Prostate gland (tissue), 2 donors: ENCODE measurements at regions not wholly inside any gene's neighbourhood (a gene's known extent, or its start where the extent isn't known, plus 50 kb on each side); places are given as distances from the start of the nearest gene placed in this dataset.

ENCODE experiments used
- DNase-seq: peaks from one replicate; pipeline ENCODE4 v3.0.0-alpha.2; 2019; ENCODE audit warnings: low spot score
- H3K27ac ChIP-seq, 2 donors: fragments of 200-600 bp; sonication (generic); 2 replicates each; pipeline ENCODE4 v1.5.1; 2017 to 2019
- H3K27me3 ChIP-seq: fragments of 200-600 bp; sonication (generic); replicated peaks from 2 replicates; pipeline ENCODE4 v1.5.1; 2019; ENCODE audit not compliant: insufficient read depth
- H3K36me3 ChIP-seq, 2 donors: fragments of 200-600 bp; sonication (generic); 1 replicate in 1 of 2; 2 replicates in 1 of 2; pipeline versions ENCODE4 v1.5.1 to v1.8.1; 2017 to 2019
- H3K4me1 ChIP-seq: fragments of 200-600 bp; sonication (generic); replicated peaks from 2 replicates; pipeline ENCODE4 v1.5.1; 2019
- H3K4me3 ChIP-seq, 2 donors: fragments of 200-600 bp; sonication (generic); 2 replicates each; pipeline ENCODE4 v1.5.1; 2017 to 2019
- H3K9me3 ChIP-seq: fragments of 200-600 bp; sonication (generic); 2 replicates; pipeline ENCODE4 v1.5.1; 2017
- POLR2A ChIP-seq: fragments of 450-650 bp; IDR thresholded peaks from one replicate; pipeline ENCODE4 v1.6.1; 2016; ENCODE audit warnings: antibody characterized with exemption, mild to moderate bottlenecking
- POLR2AphosphoS5 ChIP-seq: sonication (generic); formaldehyde crosslinking; IDR thresholded peaks from one replicate; pipeline ENCODE4 v1.6.1; 2017; ENCODE audit warnings: antibody characterized with exemption
- WGBS: methylation state at CpG from one replicate; pipeline ENCODE4 v1.1.5; 2018; 5-methylcytosine and 5-hydroxymethylcytosine counted together
- intact Hi-C: fragments of 100-400 bp; cut with DNase I; formaldehyde crosslinking; loops from one replicate; pipeline ENCODE4 v1.14.2; 2022
- TF ChIP-seq, protein P1 (sequence below), 4 experiments: fragments of 200-600 bp in 2 of 4; fragments of 450-650 bp in 2 of 4; sonication (generic) in 2 of 4; IDR thresholded peaks; 1 replicate in 3 of 4; 2 replicates in 1 of 4; pipeline ENCODE4 v1.5.1; 2016 to 2019; ENCODE audit warnings: antibody characterized with exemption in 4 of 4, mild to moderate bottlenecking in 2 of 4, moderate library complexity in 2 of 4

DNA sequence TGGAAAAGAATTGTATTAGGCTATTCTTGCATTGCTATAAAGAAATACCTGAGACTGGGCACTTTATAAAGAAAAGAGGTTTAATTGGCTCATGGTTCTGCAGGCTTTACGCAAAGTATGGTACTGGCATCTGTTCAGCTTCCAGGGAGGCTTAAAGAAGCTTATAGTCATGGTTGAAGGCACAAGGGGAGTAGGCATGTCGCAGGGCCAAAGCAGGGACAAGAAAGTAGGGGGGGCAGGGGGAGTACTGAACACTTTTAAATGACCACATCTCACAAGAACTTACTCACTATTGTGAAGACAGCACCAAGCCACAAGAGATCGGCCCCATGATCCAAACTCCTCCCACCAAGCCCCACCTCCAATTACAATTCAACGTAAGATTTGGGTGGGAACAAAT lies 152.5 kb upstream of the PHF14 start:
- Histone ChIP-seq H3K9me3 (no peaks in the 10 kb centered on the region), H3K27me3 (no peaks in the 10 kb centered on the region), H3K27ac (no peak overlapping the region), H3K4me3 (no peak overlapping the region), H3K36me3 (no peaks in the 10 kb centered on the region), H3K4me1 (no peaks in the 10 kb centered on the region)
- intact Hi-C loops, result no loop called here
- TF ChIP-seq POLR2A (no peak), POLR2AphosphoS5 (no peak)
- no peak for DNase-seq
- WGBS, result 89% methylated on average over 4 of the region's 4 CpGs

- intact Hi-C loops, result no loop called here
- Histone ChIP-seq H3K9me3 (no peaks in the 10 kb centered on the region), H3K36me3 (no peaks in the 10 kb centered on the region), H3K4me3 (no peak overlapping the region), H3K27ac (no peak overlapping the region), H3K27me3 (no peaks in the 10 kb centered on the region), H3K4me1 (no peaks in the 10 kb centered on the region)
- TF ChIP-seq POLR2A, result no peak
- no peak for DNase-seq
- WGBS, result 83% methylated on average over 1 of the region's 1 CpG
Measured at GRCh38 chr7:10824154-10824553, 149.5 kb upstream of the PHF14 start.

DNA sequence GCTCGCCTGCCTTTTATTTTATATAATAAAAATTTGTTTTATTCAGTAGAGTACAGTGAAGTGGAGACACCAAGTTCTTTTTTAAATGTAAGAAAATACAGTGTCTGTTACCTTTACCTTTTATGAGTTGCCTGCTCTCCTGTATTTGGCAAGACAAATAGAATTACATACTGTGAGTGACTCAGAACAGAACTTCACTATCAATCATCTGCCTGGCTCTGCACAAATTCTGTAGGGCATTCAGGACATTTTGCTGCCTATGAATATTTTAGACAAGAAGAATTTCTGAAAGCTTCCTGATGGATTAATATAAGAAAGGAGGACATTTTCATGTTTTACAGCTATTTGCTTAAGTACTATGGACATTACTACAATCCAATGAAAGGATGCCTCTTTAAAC lies 135.4 kb upstream of the PHF14 start:
- intact Hi-C loops, result no loop called here
- no peaks in the 10 kb centered on the region for H3K27me3 ChIP-seq
- no peak for TF ChIP-seq POLR2AphosphoS5
- TF ChIP-seq, protein P1, sequence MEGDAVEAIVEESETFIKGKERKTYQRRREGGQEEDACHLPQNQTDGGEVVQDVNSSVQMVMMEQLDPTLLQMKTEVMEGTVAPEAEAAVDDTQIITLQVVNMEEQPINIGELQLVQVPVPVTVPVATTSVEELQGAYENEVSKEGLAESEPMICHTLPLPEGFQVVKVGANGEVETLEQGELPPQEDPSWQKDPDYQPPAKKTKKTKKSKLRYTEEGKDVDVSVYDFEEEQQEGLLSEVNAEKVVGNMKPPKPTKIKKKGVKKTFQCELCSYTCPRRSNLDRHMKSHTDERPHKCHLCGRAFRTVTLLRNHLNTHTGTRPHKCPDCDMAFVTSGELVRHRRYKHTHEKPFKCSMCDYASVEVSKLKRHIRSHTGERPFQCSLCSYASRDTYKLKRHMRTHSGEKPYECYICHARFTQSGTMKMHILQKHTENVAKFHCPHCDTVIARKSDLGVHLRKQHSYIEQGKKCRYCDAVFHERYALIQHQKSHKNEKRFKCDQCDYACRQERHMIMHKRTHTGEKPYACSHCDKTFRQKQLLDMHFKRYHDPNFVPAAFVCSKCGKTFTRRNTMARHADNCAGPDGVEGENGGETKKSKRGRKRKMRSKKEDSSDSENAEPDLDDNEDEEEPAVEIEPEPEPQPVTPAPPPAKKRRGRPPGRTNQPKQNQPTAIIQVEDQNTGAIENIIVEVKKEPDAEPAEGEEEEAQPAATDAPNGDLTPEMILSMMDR (IDR thresholded peaks at IDR 0.05), result no peak
- no peak for TF ChIP-seq POLR2A
- no peaks in the 10 kb centered on the region for H3K4me1 ChIP-seq
- H3K4me3 ChIP-seq, result no peak overlapping the region
- DNase-seq, result no peak
- 34% methylated on average over 1 of the region's 1 CpG for WGBS
- no peaks in the 10 kb centered on the region for H3K36me3 ChIP-seq
- no peaks in the 10 kb centered on the region for H3K9me3 ChIP-seq
- no peak overlapping the region for H3K27ac ChIP-seq

- intact Hi-C loops, result no loop called here
- TF ChIP-seq POLR2A (no peak), POLR2AphosphoS5 (no peak)
- TF ChIP-seq, protein P1 (IDR thresholded peaks at IDR 0.05), result no peak
- H3K4me3 ChIP-seq, result no peak overlapping the region
- WGBS, result 74% methylated on average over 2 of the region's 2 CpGs
- H3K27ac ChIP-seq, result no peak overlapping the region
- no peak for DNase-seq
- no peaks in the 10 kb centered on the region for H3K9me3 ChIP-seq
- H3K36me3 ChIP-seq, result no peaks in the 10 kb centered on the region
- no peaks in the 10 kb centered on the region for H3K27me3 ChIP-seq
- no peaks in the 10 kb centered on the region for H3K4me1 ChIP-seq
Measured at GRCh38 chr7:10845225-10845624, 128.4 kb upstream of the PHF14 start.

- no peaks in the 10 kb centered on the region for H3K36me3 ChIP-seq
- no peak overlapping the region for H3K27ac ChIP-seq
- no peak for DNase-seq
- TF ChIP-seq, protein P1 (IDR thresholded peaks at IDR 0.05), result no peak
- TF ChIP-seq POLR2A (no peak), POLR2AphosphoS5 (no peak)
- no peak overlapping the region for H3K4me3 ChIP-seq
- WGBS, result 74% methylated on average over 16 of the region's 16 CpGs
- H3K27me3 ChIP-seq, result no peaks in the 10 kb centered on the region
- intact Hi-C loops, result no loop called here
- no peaks in the 10 kb centered on the region for H3K4me1 ChIP-seq
- H3K9me3 ChIP-seq, result no peaks in the 10 kb centered on the region
Measured at GRCh38 chr7:10855583-10855982, 118.1 kb upstream of the PHF14 start.

DNA sequence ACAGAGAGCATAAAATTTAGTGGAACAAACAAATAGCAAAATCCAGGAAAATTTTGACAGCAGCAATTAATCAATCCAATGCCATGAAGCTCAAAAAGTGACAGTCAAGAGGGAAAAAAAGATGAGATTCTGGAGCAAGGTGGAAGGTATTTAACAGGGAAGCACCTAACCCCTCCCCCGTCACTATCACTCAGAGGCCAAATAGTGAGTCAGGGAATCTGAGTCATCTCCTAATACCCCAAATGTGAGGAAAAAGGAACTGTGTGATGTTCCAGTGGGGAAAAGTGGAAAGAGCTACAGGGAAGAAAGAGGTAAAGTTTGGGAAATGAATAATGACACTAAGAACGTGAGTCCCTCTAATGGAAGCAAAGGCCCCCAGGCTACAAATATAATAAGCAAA lies 113.2 kb upstream of the PHF14 start:
- no peak for DNase-seq
- Histone ChIP-seq H3K36me3 (no peaks in the 10 kb centered on the region), H3K9me3 (no peaks in the 10 kb centered on the region), H3K4me1 (no peaks in the 10 kb centered on the region), H3K4me3 (no peak overlapping the region), H3K27ac (no peak overlapping the region), H3K27me3 (no peaks in the 10 kb centered on the region)
- WGBS, result 70% methylated on average over 2 of the region's 2 CpGs
- intact Hi-C loops, result no loop called here
- TF ChIP-seq POLR2AphosphoS5 (no peak), POLR2A (no peak)
